Stimulated activated CD8-positive, alpha-beta memory T cell treated with anti-CD3 and anti-CD28 coated beads, Interleukin-4, amount 100 ng/mL, for 48 hours (primary cell): ENCODE measurements at regions not wholly inside any gene's neighbourhood (a gene's known extent, or its start where the extent isn't known, plus 50 kb on each side); places are given as distances from the start of the nearest gene placed in this dataset.

ENCODE experiments used
- DNase-seq: peaks from one replicate; pipeline ENCODE4 v3.0.0-alpha.2; 2020

GRCh38 chr11:104652996-104653395, 245.3 kb downstream of the CASP12 start:
- no peak for DNase-seq

- peak; percentile 33 for DNase-seq
Measured at GRCh38 chr11:104650234-104650633, 248.0 kb downstream of the CASP12 start.

- DNase-seq: no peak
Measured at GRCh38 chr11:104649002-104649401, 249.3 kb downstream of the CASP12 start.

- no peak for DNase-seq
Measured at GRCh38 chr11:104645261-104646222, 252.7 kb downstream of the CASP12 start.

GRCh38 chr11:104637662-104638170, 260.5 kb downstream of the CASP12 start:
- DNase-seq: no peak

GRCh38 chr11:104633226-104633625, 265.0 kb downstream of the CASP12 start:
- DNase-seq: no peak

GRCh38 chr11:104630352-104630751, 267.9 kb downstream of the CASP12 start:
- no peak for DNase-seq

GRCh38 chr11:104625246-104625645, 273.0 kb downstream of the CASP12 start:
- no peak for DNase-seq

- DNase-seq: no peak
Measured at GRCh38 chr11:104624021-104624420, 274.2 kb downstream of the CASP12 start.

GRCh38 chr11:104623518-104623917, 274.7 kb downstream of the CASP12 start:
- no peak for DNase-seq

- DNase-seq: no peak
Measured at GRCh38 chr11:104620991-104621390, 277.3 kb downstream of the CASP12 start.

GRCh38 chr11:104619751-104620150, 278.5 kb downstream of the CASP12 start:
- no peak for DNase-seq

GRCh38 chr11:104618954-104619353, 279.3 kb downstream of the CASP12 start:
- DNase-seq: no peak

- DNase-seq: no peak
Measured at GRCh38 chr11:104614961-104615360, 283.3 kb downstream of the CASP12 start.

GRCh38 chr11:104614117-104614680, 284.1 kb downstream of the CASP12 start:
- no peak for DNase-seq

- no peak for DNase-seq
Measured at GRCh38 chr11:104610635-104611034, 287.6 kb downstream of the CASP12 start.

- DNase-seq: peak; percentile 33
Measured at GRCh38 chr11:104609311-104610085, 288.8 kb downstream of the CASP12 start.

- no peak for DNase-seq
Measured at GRCh38 chr11:104602643-104603042, 295.6 kb downstream of the CASP12 start.

GRCh38 chr11:104594228-104594958, 303.9 kb downstream of the CASP12 start:
- DNase-seq: no peak

- DNase-seq: no peak
Measured at GRCh38 chr11:104588970-104589369, 309.3 kb downstream of the CASP12 start.

- no peak for DNase-seq
Measured at GRCh38 chr11:104588446-104588845, 309.8 kb downstream of the CASP12 start.

GRCh38 chr11:104584823-104585222, 313.4 kb downstream of the CASP12 start:
- no peak for DNase-seq

- no peak for DNase-seq
Measured at GRCh38 chr11:104583857-104584256, 314.4 kb downstream of the CASP12 start.
